IMR-90 (cell line): ENCODE measurements at regions not wholly inside any gene's neighbourhood (a gene's known extent, or its start where the extent isn't known, plus 50 kb on each side); places are given as distances from the start of the nearest gene placed in this dataset.
"Not testable (repeated sequence)": the region's sequence is repeated elsewhere in the genome, so short reads cannot be mapped to it uniquely, and the experiment has no call there.

ENCODE experiments used
- BHLHE40 ChIP-seq: fragments of 150-350 bp; IDR thresholded peaks from 2 replicates; pipeline ENCODE4 v1.6.1; 2016; ENCODE audit warnings: mild to moderate bottlenecking, low read depth, low read length
- CTCF ChIP-seq: conservative IDR thresholded peaks from 2 replicates; pipeline ENCODE4 v1.5.1; 2012; ENCODE audit warnings: mild to moderate bottlenecking, low read depth, low read length, improper control_type of control experiment
- ELK1 ChIP-seq: fragments of 150-350 bp; IDR thresholded peaks from 2 replicates; pipeline ENCODE4 v1.6.1; 2016; ENCODE audit warnings: low read depth, mild to moderate bottlenecking, low read length, moderate library complexity, borderline replicate concordance
- NFE2L2 ChIP-seq: fragments of 150-350 bp; IDR thresholded peaks from 2 replicates; pipeline ENCODE4 v1.6.1; 2016; ENCODE audit warnings: low read depth, mild to moderate bottlenecking, low read length
- POLR2A ChIP-seq: IDR thresholded peaks from 2 replicates; pipeline ENCODE4 v1.6.1; 2012; ENCODE audit warnings: mild to moderate bottlenecking, low read depth, low read length
- RAD21 ChIP-seq: IDR thresholded peaks from 2 replicates; pipeline ENCODE4 v1.6.1; 2012; ENCODE audit warnings: low read length, improper control_type of control experiment
- RCOR1 ChIP-seq: IDR thresholded peaks from 2 replicates; pipeline ENCODE4 v1.6.1; 2012; ENCODE audit warnings: mild to moderate bottlenecking, low read length, improper control_type of control experiment; ENCODE audit not compliant: insufficient replicate concordance
- RFX5 ChIP-seq: IDR thresholded peaks from 2 replicates; pipeline ENCODE4 v1.8.0; 2012; ENCODE audit warnings: low read depth, mild to moderate bottlenecking, low read length, moderate library complexity
- SMC3 ChIP-seq: fragments of 150-350 bp; IDR thresholded peaks from 2 replicates; pipeline ENCODE4 v1.6.1; 2016; ENCODE audit warnings: low read depth, mild to moderate bottlenecking, antibody characterized with exemption, low read length, moderate library complexity

DNA sequence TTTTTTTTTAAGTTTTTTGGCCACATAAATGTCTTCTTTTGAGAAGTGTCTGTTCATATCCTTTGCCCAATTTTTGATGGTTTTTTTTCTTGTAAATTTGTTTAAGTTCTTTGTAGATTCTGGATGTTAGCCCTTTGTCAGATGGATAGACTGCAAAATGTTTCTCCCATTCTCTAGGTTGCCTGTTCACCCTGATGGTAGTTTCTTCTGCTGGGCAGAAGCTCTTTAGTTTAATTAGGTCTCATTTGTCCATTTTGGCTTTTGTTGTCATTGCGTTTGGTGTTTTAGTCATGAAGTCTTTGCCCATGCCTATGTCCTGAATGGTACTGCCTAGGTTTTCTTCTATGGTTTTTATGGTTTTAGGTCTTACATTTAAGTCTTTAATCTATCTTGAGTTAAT lies 320.9 kb upstream of the SETBP1 start:
- TF ChIP-seq ELK1, CTCF, RAD21, POLR2A, RCOR1, RFX5, BHLHE40, NFE2L2, SMC3: not testable (repeated sequence)
